ENCODE measurements at regions not wholly inside any gene's neighbourhood (a gene's known extent, or its start where the extent isn't known, plus 50 kb on each side); places are given as distances from the start of the nearest gene placed in this dataset.

DNA sequence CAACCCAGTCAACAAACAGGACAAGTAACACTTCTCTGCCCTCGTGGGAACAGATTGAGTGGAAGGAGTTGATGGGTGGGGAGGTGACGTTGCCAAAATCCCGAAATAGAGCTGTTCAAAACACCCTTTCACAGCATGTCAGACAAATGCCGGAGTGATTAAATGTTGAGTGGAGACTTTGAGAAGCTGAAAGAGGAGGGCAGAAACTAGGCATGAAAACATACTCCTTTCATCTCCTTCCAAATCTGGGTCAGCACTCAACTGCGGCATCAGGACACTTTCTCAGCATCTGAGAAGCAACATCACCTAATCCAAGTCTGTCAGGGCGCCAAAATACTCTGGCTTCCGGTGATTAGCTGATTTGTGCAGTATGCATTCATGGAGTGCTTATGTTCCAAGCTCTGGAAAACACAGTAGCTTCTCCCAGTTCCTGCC, 51.5 kb upstream of the MRI1 start:
- TF ChIP-seq, protein P1, sequence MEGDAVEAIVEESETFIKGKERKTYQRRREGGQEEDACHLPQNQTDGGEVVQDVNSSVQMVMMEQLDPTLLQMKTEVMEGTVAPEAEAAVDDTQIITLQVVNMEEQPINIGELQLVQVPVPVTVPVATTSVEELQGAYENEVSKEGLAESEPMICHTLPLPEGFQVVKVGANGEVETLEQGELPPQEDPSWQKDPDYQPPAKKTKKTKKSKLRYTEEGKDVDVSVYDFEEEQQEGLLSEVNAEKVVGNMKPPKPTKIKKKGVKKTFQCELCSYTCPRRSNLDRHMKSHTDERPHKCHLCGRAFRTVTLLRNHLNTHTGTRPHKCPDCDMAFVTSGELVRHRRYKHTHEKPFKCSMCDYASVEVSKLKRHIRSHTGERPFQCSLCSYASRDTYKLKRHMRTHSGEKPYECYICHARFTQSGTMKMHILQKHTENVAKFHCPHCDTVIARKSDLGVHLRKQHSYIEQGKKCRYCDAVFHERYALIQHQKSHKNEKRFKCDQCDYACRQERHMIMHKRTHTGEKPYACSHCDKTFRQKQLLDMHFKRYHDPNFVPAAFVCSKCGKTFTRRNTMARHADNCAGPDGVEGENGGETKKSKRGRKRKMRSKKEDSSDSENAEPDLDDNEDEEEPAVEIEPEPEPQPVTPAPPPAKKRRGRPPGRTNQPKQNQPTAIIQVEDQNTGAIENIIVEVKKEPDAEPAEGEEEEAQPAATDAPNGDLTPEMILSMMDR (IDR thresholded peaks at IDR 0.05; ENCODE audit: low read depth, low read length, missing control alignments): no peak
- H3K4me3 ChIP-seq (ENCODE audit: low read depth, low read length): no peak overlapping the region
- no peak for DNase-seq (ENCODE audit: low read depth)

DNA sequence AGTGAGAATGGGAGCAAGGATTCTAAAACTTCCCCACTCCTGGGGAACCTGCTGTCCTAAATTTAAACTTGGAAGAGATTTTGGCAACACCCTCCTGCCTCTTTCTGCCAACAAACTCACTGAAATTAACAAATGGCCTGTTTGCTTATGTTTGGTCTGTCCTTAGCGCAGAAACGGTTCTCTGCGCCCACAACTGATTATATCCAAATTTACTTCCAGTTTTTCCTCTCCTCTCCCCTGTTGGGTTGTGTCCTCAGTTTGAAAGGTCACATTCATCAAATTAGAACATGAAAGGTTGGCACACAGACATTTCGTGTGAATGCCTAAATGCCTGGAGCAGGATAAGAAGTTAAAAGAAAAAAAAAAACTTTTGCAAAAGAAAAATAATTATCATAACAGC, 56.4 kb upstream of the MRI1 start:
- TF ChIP-seq, protein P1 (IDR thresholded peaks at IDR 0.05; ENCODE audit: low read depth, low read length, missing control alignments): no peak
- H3K4me3 ChIP-seq (ENCODE audit: low read depth, low read length): no peak overlapping the region
- no peak for DNase-seq (ENCODE audit: low read depth)

DNA sequence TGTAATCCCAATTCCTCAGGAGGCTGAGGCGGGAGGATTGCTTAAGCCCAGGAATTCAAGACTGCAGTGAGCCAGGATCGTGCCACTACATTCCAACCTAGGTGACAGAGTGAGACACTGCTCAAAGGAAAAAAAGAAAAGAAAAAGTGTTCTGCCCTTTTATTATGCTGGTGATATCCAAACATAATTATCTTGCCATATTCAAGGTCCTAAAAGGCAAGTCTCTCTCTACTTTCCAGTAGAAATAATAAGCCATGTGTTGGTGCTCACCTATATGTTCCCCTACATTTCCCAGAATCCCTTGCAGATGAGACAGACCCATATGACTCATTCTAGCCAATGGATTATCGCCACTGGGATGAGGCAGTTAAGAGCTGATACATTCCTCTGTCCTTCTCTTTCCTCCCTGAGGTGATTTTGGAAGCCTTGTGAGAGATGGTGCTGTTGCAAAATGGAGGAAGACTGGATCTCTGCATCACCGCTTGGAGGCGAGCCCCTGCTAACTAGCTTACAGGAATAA, 58.3 kb upstream of the MRI1 start:
- no peak overlapping the region for H3K4me3 ChIP-seq (ENCODE audit: low read depth, low read length)
- TF ChIP-seq, protein P1 (IDR thresholded peaks at IDR 0.05; ENCODE audit: low read depth, low read length, missing control alignments): no peak
- no peak for DNase-seq (ENCODE audit: low read depth)

DNA sequence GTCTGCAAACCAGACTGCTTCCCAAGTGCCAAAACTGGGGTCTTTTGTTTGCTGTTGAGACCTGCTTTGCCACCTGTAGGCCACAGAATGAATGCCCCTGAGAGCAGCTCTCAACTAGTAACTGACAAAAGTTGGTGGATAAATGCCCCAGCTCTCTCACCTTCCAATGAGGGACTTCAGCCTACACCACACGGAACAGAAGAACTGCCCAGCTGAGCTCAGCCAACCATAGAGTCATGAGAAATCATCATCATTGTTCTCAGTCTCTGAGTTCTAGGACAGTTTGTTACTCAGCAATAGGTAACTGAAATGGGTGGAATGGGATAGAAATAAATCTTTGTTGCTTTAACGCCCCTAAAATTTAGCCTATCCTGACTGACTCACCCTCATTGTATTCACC, 59.1 kb upstream of the MRI1 start:
- H3K4me3 ChIP-seq (ENCODE audit: low read depth, low read length): no peak overlapping the region
- no peak for DNase-seq (ENCODE audit: low read depth)
- TF ChIP-seq, protein P1 (IDR thresholded peaks at IDR 0.05; ENCODE audit: low read depth, low read length, missing control alignments): no peak

DNA sequence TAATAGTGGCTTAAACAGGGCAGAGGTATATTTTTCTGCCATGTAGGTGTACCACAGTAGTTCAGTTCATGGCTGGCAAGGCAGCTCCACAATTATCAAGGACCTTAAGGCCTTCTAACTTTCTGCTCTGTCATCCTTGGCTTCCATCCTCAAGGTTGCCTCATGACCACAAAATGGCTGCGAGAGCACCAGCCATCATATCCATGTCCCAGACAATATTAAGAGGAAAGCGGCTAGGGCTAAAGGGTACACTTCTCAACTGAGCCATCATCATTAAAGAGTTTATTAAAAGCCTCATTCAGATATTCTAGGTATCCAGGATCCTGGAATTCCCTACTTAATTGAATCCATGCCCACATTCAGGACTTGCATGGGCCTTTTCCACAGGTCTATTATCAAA, 62.7 kb upstream of the MRI1 start:
- H3K4me3 ChIP-seq (ENCODE audit: low read depth, low read length): no peak overlapping the region
- TF ChIP-seq, protein P1 (IDR thresholded peaks at IDR 0.05; ENCODE audit: low read depth, low read length, missing control alignments): no peak
- no peak for DNase-seq (ENCODE audit: low read depth)

DNA sequence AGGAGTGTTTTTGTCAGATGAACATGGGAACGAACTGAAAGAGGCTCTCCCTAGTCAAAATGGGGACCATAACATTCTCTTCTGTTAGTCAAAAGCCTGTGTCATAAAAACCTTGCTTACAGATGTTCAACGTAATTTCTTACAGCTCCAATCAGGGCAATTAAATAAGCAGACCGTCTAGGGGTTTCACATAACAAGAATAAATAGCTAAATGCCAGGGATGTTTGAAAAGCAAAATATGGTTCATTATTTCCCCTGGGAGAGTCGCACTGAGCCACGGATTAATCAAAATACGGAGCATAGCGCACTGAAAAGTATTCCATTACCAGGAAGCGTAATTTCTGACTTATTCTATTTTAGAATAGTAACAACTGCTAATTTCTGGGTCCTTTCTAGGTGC, 63.7 kb upstream of the MRI1 start:
- no peak for DNase-seq (ENCODE audit: low read depth)
- no peak overlapping the region for H3K4me3 ChIP-seq (ENCODE audit: low read depth, low read length)
- TF ChIP-seq, protein P1 (IDR thresholded peaks at IDR 0.05; ENCODE audit: low read depth, low read length, missing control alignments): no peak

DNA sequence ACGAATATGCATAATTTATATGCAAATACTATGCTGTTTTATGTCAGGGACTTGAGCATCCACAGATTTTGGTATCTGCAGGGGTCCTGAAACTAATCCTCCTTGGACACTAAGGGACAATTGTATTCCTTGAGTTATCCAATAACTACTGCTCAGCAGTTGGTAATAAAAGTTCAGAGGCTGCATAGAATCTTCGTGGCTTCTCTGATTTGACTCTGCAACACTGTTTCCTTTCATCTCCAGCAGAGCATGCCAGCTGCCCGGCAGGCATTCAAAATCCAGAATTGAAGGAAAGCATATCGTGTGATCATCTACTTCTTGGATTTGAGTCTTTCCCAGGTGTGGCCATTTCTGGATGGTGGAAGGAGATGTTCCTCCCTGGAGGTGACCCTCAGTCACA, 64.5 kb upstream of the MRI1 start:
- no peak overlapping the region for H3K4me3 ChIP-seq (ENCODE audit: low read depth, low read length)
- TF ChIP-seq, protein P1 (IDR thresholded peaks at IDR 0.05; ENCODE audit: low read depth, low read length, missing control alignments): no peak
- no peak for DNase-seq (ENCODE audit: low read depth)
